ENCODE measurements at regions not wholly inside any gene's neighbourhood (a gene's known extent, or its start where the extent isn't known, plus 50 kb on each side); places are given as distances from the start of the nearest gene placed in this dataset.

DNA sequence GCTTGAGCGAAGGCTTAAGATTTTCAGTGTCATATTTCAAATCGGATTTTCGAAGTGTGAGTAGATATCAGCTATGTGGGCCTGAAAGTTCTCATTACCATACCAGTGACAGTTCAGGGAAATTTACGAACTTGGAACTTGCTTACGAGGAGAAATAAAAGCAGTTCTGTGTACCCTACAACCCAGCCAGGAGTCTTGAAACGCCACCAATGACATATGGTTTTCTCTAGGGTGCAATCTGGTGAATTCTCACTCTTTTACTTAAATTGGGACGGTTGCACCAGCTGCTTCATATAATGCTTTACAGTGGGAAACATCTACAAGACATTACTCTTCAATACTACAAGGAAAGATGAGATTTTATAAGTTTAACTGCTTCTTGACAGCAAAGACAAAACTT lies 253.6 kb upstream of the FOXK1 start:
- no peak for DNase-seq
- no peaks in the 10 kb centered on the region for H3K27me3 ChIP-seq
- H3K36me3 ChIP-seq = no peaks in the 10 kb centered on the region
- H3K4me3 ChIP-seq = no peak overlapping the region
- no peaks in the 10 kb centered on the region for H3K9me3 ChIP-seq

DNA sequence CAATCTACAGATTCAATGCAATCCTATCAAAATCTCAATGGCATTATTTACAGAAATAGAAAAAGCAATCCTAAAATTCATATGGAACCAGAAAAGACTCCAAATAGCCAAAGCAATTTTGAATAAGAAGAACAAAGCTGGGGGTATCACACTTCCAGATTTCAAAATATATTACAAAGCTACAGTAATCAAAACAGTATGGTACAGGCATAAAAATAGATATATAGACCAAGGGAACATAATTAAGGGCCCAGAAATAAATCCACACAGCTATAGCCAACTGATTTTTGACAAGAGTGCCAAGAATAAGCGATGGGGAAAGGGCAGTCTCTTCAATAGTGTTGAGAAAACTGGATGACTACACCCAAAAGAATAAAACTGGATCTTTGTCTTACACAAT lies 251.9 kb upstream of the FOXK1 start:
- no peak for DNase-seq
- no peaks in the 10 kb centered on the region for H3K27me3 ChIP-seq
- H3K9me3 ChIP-seq = no peaks in the 10 kb centered on the region
- no peaks in the 10 kb centered on the region for H3K36me3 ChIP-seq
- H3K4me3 ChIP-seq = no peak overlapping the region

DNA sequence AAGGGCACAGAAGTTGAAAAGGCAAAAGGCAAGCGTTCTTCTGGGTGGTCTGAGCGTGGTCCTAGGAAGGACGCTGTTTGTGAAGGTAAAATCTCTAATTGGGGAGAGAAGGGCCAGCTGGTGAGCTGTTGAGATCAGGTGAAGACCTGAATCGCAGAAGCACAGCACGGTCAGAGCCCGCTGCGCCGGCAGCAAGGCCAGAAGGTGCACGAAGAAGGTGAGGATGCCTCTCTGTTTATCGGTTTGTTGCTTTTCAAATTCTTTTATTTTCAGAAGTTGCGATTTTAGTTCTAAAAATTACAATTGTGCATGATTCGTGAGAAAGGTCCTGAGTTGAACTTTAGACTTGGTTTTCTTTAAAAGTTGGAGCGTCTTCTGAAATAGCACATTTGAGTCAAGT lies 247.8 kb upstream of the FOXK1 start:
- DNase-seq = no peak
- no peaks in the 10 kb centered on the region for H3K36me3 ChIP-seq
- no peak overlapping the region for H3K4me3 ChIP-seq
- no peaks in the 10 kb centered on the region; the same call in 1 of the 2 replicates for H3K27me3 ChIP-seq
- no peaks in the 10 kb centered on the region for H3K9me3 ChIP-seq

- H3K4me3 ChIP-seq = no peak overlapping the region
- DNase-seq = no peak
- no peaks in the 10 kb centered on the region for H3K9me3 ChIP-seq
- no peaks in the 10 kb centered on the region; the same call in 1 of the 2 replicates for H3K27me3 ChIP-seq
- no peaks in the 10 kb centered on the region for H3K36me3 ChIP-seq
These were observed 245.7 kb upstream of the FOXK1 start for GRCh38 chr7:4436361-4436895.

GRCh38 chr7:4436936-4437335 lies 245.2 kb upstream of the FOXK1 start:
- no peak for DNase-seq
- Histone ChIP-seq H3K36me3 (no peaks in the 10 kb centered on the region), H3K4me3 (no peak overlapping the region), H3K9me3 (no peaks in the 10 kb centered on the region), H3K27me3 (no peaks in the 10 kb centered on the region; the same call in 1 of the 2 replicates)

DNA sequence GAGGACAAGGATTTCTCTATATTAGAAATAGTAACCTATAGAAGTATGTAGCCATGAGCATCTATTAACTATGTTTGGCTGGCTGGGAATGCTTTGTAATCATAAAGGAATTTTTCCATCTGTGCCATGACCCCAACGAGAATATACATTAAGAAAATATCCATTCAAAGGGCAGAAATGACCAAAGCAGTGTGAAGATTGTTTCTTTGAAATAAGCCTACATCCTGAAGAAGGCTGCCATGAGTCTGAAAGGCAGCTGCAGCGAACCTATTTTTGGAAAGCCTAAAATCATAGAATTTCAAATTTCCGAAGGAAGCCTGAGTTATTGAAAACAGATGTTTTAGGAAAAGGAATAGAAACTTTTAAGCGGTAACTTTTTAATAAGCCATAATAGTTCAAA lies 244.2 kb upstream of the FOXK1 start:
- DNase-seq = no peak
- H3K4me3 ChIP-seq = no peak overlapping the region
- no peaks in the 10 kb centered on the region for H3K36me3 ChIP-seq
- H3K27me3 ChIP-seq = no peaks in the 10 kb centered on the region; the same call in 1 of the 2 replicates
- H3K9me3 ChIP-seq = no peaks in the 10 kb centered on the region

GRCh38 chr7:4438723-4439245 lies 243.3 kb upstream of the FOXK1 start:
- Histone ChIP-seq H3K36me3 (no peaks in the 10 kb centered on the region), H3K4me3 (no peak overlapping the region), H3K27me3 (no peaks in the 10 kb centered on the region; the same call in 1 of the 2 replicates), H3K9me3 (no peaks in the 10 kb centered on the region)
- DNase-seq = no peak

DNA sequence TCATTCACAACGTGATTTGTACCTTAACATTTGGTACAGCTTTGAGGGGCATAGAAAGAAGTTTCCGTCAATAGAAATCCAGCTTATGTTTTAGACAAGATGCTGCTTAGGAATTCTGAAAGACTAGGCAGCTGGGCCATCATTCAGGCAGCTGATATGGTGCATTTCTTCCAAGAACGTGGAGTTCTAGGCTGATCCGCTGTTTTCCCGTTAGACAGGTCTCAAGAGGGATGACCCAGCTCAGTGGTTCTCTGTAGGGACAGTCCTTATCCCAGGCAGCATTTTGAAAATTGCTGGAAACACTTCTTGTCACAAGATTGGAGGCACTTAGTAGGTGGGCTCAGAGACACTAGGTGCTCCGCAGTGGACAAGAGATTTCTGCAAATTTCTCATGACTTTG lies 242.7 kb upstream of the FOXK1 start:
- no peaks in the 10 kb centered on the region; the same call in 1 of the 2 replicates for H3K27me3 ChIP-seq
- no peaks in the 10 kb centered on the region for H3K36me3 ChIP-seq
- no peak overlapping the region for H3K4me3 ChIP-seq

DNA sequence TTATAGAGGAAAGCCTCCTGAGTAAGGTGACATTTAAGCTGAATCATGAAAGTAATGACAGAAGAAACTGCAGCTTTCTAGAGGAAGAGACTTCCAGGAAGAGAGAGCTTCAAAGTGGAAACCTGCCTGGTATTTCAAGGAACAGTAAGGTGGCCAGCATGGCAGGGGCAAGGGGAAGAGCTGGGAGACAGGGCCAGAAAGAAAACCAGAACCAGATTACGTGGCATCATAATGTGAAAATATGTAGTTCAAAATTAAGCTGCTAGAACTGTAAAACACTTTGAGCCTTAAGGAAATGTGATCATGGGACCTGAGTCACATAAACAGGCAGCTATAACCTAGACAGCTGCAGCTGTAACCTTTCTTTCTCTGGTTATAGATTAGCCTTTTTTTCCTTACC lies 238.0 kb upstream of the FOXK1 start:
- H3K27me3 ChIP-seq = no peaks in the 10 kb centered on the region
- no peak for DNase-seq
- H3K4me3 ChIP-seq = no peak overlapping the region
- no peaks in the 10 kb centered on the region for H3K9me3 ChIP-seq
- no peaks in the 10 kb centered on the region for H3K36me3 ChIP-seq

More for the DNA sequence above, 242.7 kb upstream of the FOXK1 start:
- H3K9me3 ChIP-seq = no peaks in the 10 kb centered on the region
- no peak for DNase-seq

- Histone ChIP-seq H3K27me3 (no peaks in the 10 kb centered on the region), H3K36me3 (no peaks in the 10 kb centered on the region), H3K9me3 (no peaks in the 10 kb centered on the region), H3K4me3 (no peak overlapping the region)
- DNase-seq = no peak
These were observed 236.3 kb upstream of the FOXK1 start for GRCh38 chr7:4445777-4446176.

DNA sequence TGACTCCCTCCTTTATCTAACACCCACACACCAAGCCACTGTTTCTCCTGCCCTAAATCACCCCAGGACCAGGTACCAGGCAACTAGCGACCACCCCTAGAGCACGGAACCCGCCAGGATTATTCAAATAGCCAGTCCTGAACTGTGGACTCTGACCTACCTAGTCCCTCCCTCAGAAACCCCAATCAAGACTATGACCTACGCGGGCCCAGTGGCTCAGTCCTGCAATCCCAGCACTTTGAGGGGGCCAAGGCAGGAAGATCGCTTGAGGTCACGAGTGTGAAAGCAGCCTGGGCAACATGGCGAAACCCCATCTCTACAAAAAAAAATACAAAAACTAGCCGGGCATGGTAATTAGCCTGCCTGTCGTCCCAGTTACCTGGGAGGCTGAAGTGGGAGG lies 232.8 kb upstream of the FOXK1 start:
- Histone ChIP-seq H3K9me3 (no peaks in the 10 kb centered on the region), H3K36me3 (no peaks in the 10 kb centered on the region), H3K27me3 (no peaks in the 10 kb centered on the region), H3K4me3 (no peak overlapping the region)
- DNase-seq = no peak

- H3K27me3 ChIP-seq = no peaks in the 10 kb centered on the region
- no peak for DNase-seq
- no peaks in the 10 kb centered on the region for H3K36me3 ChIP-seq
- no peaks in the 10 kb centered on the region for H3K9me3 ChIP-seq
- no peak overlapping the region for H3K4me3 ChIP-seq
These were observed 231.6 kb upstream of the FOXK1 start for GRCh38 chr7:4450483-4450882.

DNA sequence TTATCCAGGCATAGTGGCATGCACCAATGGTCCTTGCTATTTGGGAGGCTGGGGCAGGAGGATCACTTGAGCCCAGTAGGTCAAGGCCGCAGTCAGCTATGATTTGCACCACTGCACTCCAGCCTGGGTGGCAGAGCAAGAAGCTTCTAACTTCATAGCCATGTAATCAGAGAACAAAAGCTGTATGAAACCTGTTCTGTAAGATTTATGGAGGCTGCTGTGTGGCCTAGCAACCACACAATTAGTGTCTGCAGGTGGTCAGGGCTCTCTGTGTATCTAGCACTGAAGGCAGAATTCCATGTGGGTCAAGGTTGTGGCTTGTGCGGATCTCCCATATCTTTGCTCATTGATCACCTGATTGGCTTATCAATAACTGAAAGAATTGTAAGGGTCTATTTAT lies 221.5 kb upstream of the FOXK1 start:
- H3K27me3 ChIP-seq = no peaks in the 10 kb centered on the region
- DNase-seq = no peak
- H3K36me3 ChIP-seq = no peaks in the 10 kb centered on the region

GRCh38 chr7:4461531-4461930 lies 220.6 kb upstream of the FOXK1 start:
- Histone ChIP-seq H3K27me3 (no peaks in the 10 kb centered on the region), H3K36me3 (no peaks in the 10 kb centered on the region), H3K4me3 (no peak overlapping the region), H3K9me3 (no peaks in the 10 kb centered on the region)
- DNase-seq = no peak

More for the DNA sequence above, 221.5 kb upstream of the FOXK1 start:
- no peaks in the 10 kb centered on the region for H3K9me3 ChIP-seq
- H3K4me3 ChIP-seq = no peak overlapping the region

- no peaks in the 10 kb centered on the region for H3K9me3 ChIP-seq
- no peak for DNase-seq
- H3K36me3 ChIP-seq = no peaks in the 10 kb centered on the region
These were observed 213.6 kb upstream of the FOXK1 start for GRCh38 chr7:4468320-4469102.

GRCh38 chr7:4470246-4470645 lies 211.8 kb upstream of the FOXK1 start:
- H3K36me3 ChIP-seq = no peaks in the 10 kb centered on the region
- H3K4me3 ChIP-seq = no peak overlapping the region
- DNase-seq = no peak
- no peaks in the 10 kb centered on the region for H3K27me3 ChIP-seq
- H3K9me3 ChIP-seq = no peaks in the 10 kb centered on the region

More at GRCh38 chr7:4468320-4469102, 213.6 kb upstream of the FOXK1 start:
- Histone ChIP-seq H3K27me3 (no peaks in the 10 kb centered on the region), H3K4me3 (no peak overlapping the region)

DNA sequence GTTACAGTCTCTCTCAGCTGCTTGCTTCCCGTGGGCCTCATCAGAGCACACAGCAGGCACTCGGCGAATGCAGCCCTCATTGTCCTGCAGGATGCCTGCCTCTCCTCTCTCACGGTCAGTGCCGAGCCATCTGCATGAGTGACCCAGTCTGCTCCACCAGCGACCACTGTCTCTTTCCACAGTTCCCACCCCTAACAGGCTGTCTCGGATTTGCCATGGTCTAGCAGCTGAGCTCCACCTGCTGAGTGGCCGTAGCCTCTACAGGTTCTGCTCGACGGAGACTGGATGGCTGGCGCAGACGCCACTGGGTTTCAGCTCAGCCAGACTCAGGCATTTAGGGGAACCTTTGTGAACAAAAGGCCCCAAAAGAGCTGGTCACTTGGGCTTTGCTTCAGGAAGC lies 209.4 kb upstream of the FOXK1 start:
- H3K27me3 ChIP-seq = no peaks in the 10 kb centered on the region
- H3K36me3 ChIP-seq = no peaks in the 10 kb centered on the region
- no peak for DNase-seq
- H3K9me3 ChIP-seq = no peaks in the 10 kb centered on the region
- no peak overlapping the region for H3K4me3 ChIP-seq
